GM19035 (cell line): ENCODE measurements at regions not wholly inside any gene's neighbourhood (a gene's known extent, or its start where the extent isn't known, plus 50 kb on each side); places are given as distances from the start of the nearest gene placed in this dataset.
"Not testable (repeated sequence)": the region's sequence is repeated elsewhere in the genome, so short reads cannot be mapped to it uniquely, and the experiment has no call there.

Experiments
- ATAC-seq: cut with Tn5 transposase; IDR thresholded peaks from one replicate; pipeline ENCODE4 v1.9.1; 2021; ENCODE audit not compliant: unreplicated experiment

GRCh38 chr16:88145824-88146405, 194.7 kb downstream of the BANP start:
- not testable (repeated sequence) for ATAC-seq

GRCh38 chr16:88148078-88148477, 196.8 kb downstream of the BANP start:
- not testable (repeated sequence) for ATAC-seq

- not testable (repeated sequence) for ATAC-seq
These were observed 197.4 kb downstream of the BANP start for GRCh38 chr16:88148682-88149081.

GRCh38 chr16:88149158-88149603, 197.9 kb downstream of the BANP start:
- not testable (repeated sequence) for ATAC-seq

GRCh38 chr16:88149663-88150062, 198.4 kb downstream of the BANP start:
- ATAC-seq: not testable (repeated sequence)

GRCh38 chr16:88150456-88151128, 199.4 kb downstream of the BANP start:
- not testable (repeated sequence) for ATAC-seq

GRCh38 chr16:88151129-88151499, 199.9 kb downstream of the BANP start:
- not testable (repeated sequence) for ATAC-seq

GRCh38 chr16:88151859-88152843, 200.9 kb downstream of the BANP start:
- ATAC-seq: not testable (repeated sequence)

- not testable (repeated sequence) for ATAC-seq
These were observed 201.6 kb downstream of the BANP start for GRCh38 chr16:88152879-88153278.

- ATAC-seq: not testable (repeated sequence)
These were observed 202.3 kb downstream of the BANP start for GRCh38 chr16:88153516-88153915.

- ATAC-seq: not testable (repeated sequence)
These were observed 203.7 kb downstream of the BANP start for GRCh38 chr16:88154886-88155285.

- not testable (repeated sequence) for ATAC-seq
These were observed 204.4 kb downstream of the BANP start for GRCh38 chr16:88155681-88156080.

GRCh38 chr16:88156640-88157283, 205.5 kb downstream of the BANP start:
- not testable (repeated sequence) for ATAC-seq

GRCh38 chr16:88157686-88158085, 206.5 kb downstream of the BANP start:
- ATAC-seq: not testable (repeated sequence)

- not testable (repeated sequence) for ATAC-seq
These were observed 207.2 kb downstream of the BANP start for GRCh38 chr16:88158256-88159045.

GRCh38 chr16:88159046-88159896, 208.0 kb downstream of the BANP start:
- not testable (repeated sequence) for ATAC-seq

GRCh38 chr16:88159897-88160335, 208.7 kb downstream of the BANP start:
- ATAC-seq: not testable (repeated sequence)

- ATAC-seq: not testable (repeated sequence)
These were observed 210.0 kb downstream of the BANP start for GRCh38 chr16:88161191-88161590.
